Psoas muscle (tissue), 7 donors: ENCODE measurements at regions not wholly inside any gene's neighbourhood (a gene's known extent, or its start where the extent isn't known, plus 50 kb on each side); places are given as distances from the start of the nearest gene placed in this dataset.

Experiments
- ATAC-seq, 4 donors: fragments of 200-7000 bp; cut with Tn5 transposase; one replicate each; pipeline ENCODE4 v1.9.1; 2020; ENCODE audit warnings: moderate library complexity in 3 of 4, mild to moderate bottlenecking in 2 of 4
- DNase-seq, 2 donors: peaks; one replicate each; pipeline ENCODE4 v3.0.0-alpha.2; 2020
- H3K27ac ChIP-seq: fragments of 200-600 bp; one replicate; pipeline ENCODE4 v1.8.0; 2022
- H3K27me3 ChIP-seq, 3 donors: fragments of 200-600 bp in 1 of 3; one replicate each; pipeline versions ENCODE4 v1.6.1 to v1.8.0; 2013 to 2022; ENCODE audit warnings: low read length in 2 of 3, mild to moderate bottlenecking in 2 of 3, moderate library complexity in 1 of 3; ENCODE audit not compliant: insufficient read depth in 3 of 3
- H3K36me3 ChIP-seq, 2 donors: fragments of 200-600 bp in 1 of 2; one replicate each; pipeline versions ENCODE4 v1.6.1 to v1.8.0; 2013 to 2022; ENCODE audit warnings: low read depth in 1 of 2, mild to moderate bottlenecking in 1 of 2, moderate library complexity in 1 of 2; ENCODE audit not compliant: insufficient read depth in 1 of 2
- H3K4me1 ChIP-seq: fragments of 200-600 bp; one replicate; pipeline ENCODE4 v1.8.0; 2022
- H3K4me3 ChIP-seq: fragments of 200-600 bp; one replicate; pipeline ENCODE4 v1.8.0; 2022; ENCODE audit warnings: mild to moderate bottlenecking
- H3K9me3 ChIP-seq: fragments of 200-600 bp; one replicate; pipeline ENCODE4 v1.8.0; 2022
- CTCF ChIP-seq: fragments of 200-600 bp; IDR thresholded peaks from one replicate; pipeline ENCODE4 v1.8.0; 2022; ENCODE audit warnings: antibody characterized with exemption
- WGBS, 3 donors: extraction: QIAGEN DNeasy Blood & Tissue Kit; methylation state at CpG; one replicate each; pipeline versions ENCODE4 v1.1.6 to v1.1.7; 2013; 5-methylcytosine and 5-hydroxymethylcytosine counted together
- intact Hi-C, 2 donors: fragments of 100-400 bp; cut with DNase I; formaldehyde crosslinking; loops; one replicate each; pipeline versions ENCODE4 v1.11.0 to v1.14.2; 2022
- donor health status: healthy with polysubstance abuse.
- donor health status: DM: no; HTN: no; CAD: no; lungs with moderate emphysema.
- donor health status: Bipolar disorder and iron deficiency.
- donor health status: healthy.
- donor health status: DM: yes; HTN: yes; CAD: no.
- donor health status: DM: no; HTN: no; CAD: no.
- donor health status: DM: yes; HTN: yes; CAD: no.

- no peak overlapping the region for H3K4me3 ChIP-seq
- no peaks in the 10 kb centered on the region for H3K4me1 ChIP-seq
- intact Hi-C loops, result no loop called here
- no peak for TF ChIP-seq CTCF
- ATAC-seq, result no peak
- no peaks in the 10 kb centered on the region for H3K9me3 ChIP-seq
- H3K27ac ChIP-seq, result no peak overlapping the region
- H3K36me3 ChIP-seq, result no peaks in the 10 kb centered on the region
- H3K27me3 ChIP-seq, result no peaks in the 10 kb centered on the region
- peak in 1 of 2 donors; percentile 32 for DNase-seq
- 87 to 89% (median 89%) methylated on average over 8 of the region's 8 CpGs for WGBS, 3 donors
Observed at GRCh38 chr3:96190024-96190616, 624.3 kb upstream of the EPHA6 start.

GRCh38 chr3:96192966-96193550 lies 621.3 kb upstream of the EPHA6 start:
- no peak for TF ChIP-seq CTCF
- 63 to 70% (median 63%) methylated on average over 4 of the region's 4 CpGs for WGBS, 3 donors
- H3K36me3 ChIP-seq, result no peaks in the 10 kb centered on the region
- H3K4me3 ChIP-seq, result no peak overlapping the region
- no peak overlapping the region for H3K27ac ChIP-seq
- DNase-seq (no peak), ATAC-seq (no peak)
- no peaks in the 10 kb centered on the region for H3K9me3 ChIP-seq
- no peaks in the 10 kb centered on the region for H3K27me3 ChIP-seq
- intact Hi-C loops, result no loop called here
- H3K4me1 ChIP-seq, result no peaks in the 10 kb centered on the region

- Histone ChIP-seq H3K4me3 (no peak overlapping the region), H3K4me1 (no peaks in the 10 kb centered on the region), H3K36me3 (no peaks in the 10 kb centered on the region), H3K9me3 (peaks cover 7% of the 10 kb centered on the region), H3K27ac (no peak overlapping the region), H3K27me3 (no peaks in the 10 kb centered on the region)
- DNase-seq, result no peak
- WGBS, 3 donors, result 72 to 79% (median 78%) methylated on average over 1 of the region's 1 CpG
- intact Hi-C loops, result no loop called here
- ATAC-seq, result no peak
- TF ChIP-seq CTCF, result no peak
Observed at GRCh38 chr3:96200897-96201296, 613.5 kb upstream of the EPHA6 start.

GRCh38 chr3:96201463-96201862 lies 612.9 kb upstream of the EPHA6 start:
- no peaks in the 10 kb centered on the region for H3K27me3 ChIP-seq
- no peak overlapping the region for H3K27ac ChIP-seq
- intact Hi-C loops, result no loop called here
- no peak for DNase-seq
- no peak overlapping the region for H3K4me3 ChIP-seq
- 87 to 94% (median 91%) methylated on average over 6 of the region's 6 CpGs for WGBS, 3 donors
- peaks cover 7% of the 10 kb centered on the region for H3K9me3 ChIP-seq
- TF ChIP-seq CTCF, result no peak
- no peaks in the 10 kb centered on the region for H3K36me3 ChIP-seq
- no peak for ATAC-seq
- H3K4me1 ChIP-seq, result no peaks in the 10 kb centered on the region

GRCh38 chr3:96202181-96202580 lies 612.2 kb upstream of the EPHA6 start:
- intact Hi-C loops, result no loop called here
- ATAC-seq (no peak), DNase-seq (peak in 1 of 2 donors; percentile 42)
- TF ChIP-seq CTCF, result no peak
- Histone ChIP-seq H3K27me3 (no peaks in the 10 kb centered on the region), H3K4me3 (no peak overlapping the region), H3K27ac (no peak overlapping the region), H3K4me1 (no peaks in the 10 kb centered on the region), H3K9me3 (peaks cover 7% of the 10 kb centered on the region), H3K36me3 (no peaks in the 10 kb centered on the region)
- 92 to 100% (median 93%) methylated on average over 1 of the region's 1 CpG for WGBS, 3 donors
